Fibroblast of mammary gland (primary cell): ENCODE measurements at regions not wholly inside any gene's neighbourhood (a gene's known extent, or its start where the extent isn't known, plus 50 kb on each side); places are given as distances from the start of the nearest gene placed in this dataset.

Experiments used
- DNase-seq: peaks from one replicate; pipeline ENCODE4 v3.0.0-alpha.2; 2010; ENCODE audit warnings: low read depth
- H3K4me3 ChIP-seq: 2 replicates; pipeline ENCODE4 v1.5.1; 2011; ENCODE audit warnings: low read depth, mild to moderate bottlenecking, low read length, moderate library complexity; ENCODE audit not compliant: control insufficient read depth
- TF ChIP-seq, protein P1 (sequence below): conservative IDR thresholded peaks from 2 replicates; pipeline ENCODE4 v1.5.1; 2011; ENCODE audit warnings: low read depth, low read length, inconsistent platforms; ENCODE audit not compliant: control insufficient read depth, insufficient read depth

GRCh38 chr6:133818320-133818719 lies 70.6 kb upstream of the TCF21 start:
- TF ChIP-seq, protein P1, sequence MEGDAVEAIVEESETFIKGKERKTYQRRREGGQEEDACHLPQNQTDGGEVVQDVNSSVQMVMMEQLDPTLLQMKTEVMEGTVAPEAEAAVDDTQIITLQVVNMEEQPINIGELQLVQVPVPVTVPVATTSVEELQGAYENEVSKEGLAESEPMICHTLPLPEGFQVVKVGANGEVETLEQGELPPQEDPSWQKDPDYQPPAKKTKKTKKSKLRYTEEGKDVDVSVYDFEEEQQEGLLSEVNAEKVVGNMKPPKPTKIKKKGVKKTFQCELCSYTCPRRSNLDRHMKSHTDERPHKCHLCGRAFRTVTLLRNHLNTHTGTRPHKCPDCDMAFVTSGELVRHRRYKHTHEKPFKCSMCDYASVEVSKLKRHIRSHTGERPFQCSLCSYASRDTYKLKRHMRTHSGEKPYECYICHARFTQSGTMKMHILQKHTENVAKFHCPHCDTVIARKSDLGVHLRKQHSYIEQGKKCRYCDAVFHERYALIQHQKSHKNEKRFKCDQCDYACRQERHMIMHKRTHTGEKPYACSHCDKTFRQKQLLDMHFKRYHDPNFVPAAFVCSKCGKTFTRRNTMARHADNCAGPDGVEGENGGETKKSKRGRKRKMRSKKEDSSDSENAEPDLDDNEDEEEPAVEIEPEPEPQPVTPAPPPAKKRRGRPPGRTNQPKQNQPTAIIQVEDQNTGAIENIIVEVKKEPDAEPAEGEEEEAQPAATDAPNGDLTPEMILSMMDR: no peak

DNA sequence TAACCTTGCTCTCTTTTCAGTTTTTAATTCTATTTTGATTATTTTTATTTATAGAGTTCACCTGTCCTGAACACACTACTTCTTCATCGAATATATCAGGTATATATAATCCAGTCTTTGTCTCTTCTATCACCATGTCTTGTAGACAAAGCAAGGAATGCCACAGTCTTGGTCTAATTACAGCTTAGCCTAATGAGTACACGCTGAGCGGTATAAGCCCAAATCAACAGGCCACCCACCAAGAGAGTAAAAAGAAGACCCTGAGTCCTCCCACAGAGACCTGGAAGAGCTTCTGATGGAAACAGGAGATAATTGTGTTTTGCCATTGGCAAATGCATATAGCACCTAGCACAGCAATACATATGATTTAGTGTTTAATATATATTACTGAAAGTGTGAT lies 68.7 kb upstream of the TCF21 start:
- TF ChIP-seq, protein P1: no peak
- no peak for DNase-seq
- no peak overlapping the region for H3K4me3 ChIP-seq

More at GRCh38 chr6:133818320-133818719, 70.6 kb upstream of the TCF21 start:
- H3K4me3 ChIP-seq: no peak overlapping the region
- no peak for DNase-seq

DNA sequence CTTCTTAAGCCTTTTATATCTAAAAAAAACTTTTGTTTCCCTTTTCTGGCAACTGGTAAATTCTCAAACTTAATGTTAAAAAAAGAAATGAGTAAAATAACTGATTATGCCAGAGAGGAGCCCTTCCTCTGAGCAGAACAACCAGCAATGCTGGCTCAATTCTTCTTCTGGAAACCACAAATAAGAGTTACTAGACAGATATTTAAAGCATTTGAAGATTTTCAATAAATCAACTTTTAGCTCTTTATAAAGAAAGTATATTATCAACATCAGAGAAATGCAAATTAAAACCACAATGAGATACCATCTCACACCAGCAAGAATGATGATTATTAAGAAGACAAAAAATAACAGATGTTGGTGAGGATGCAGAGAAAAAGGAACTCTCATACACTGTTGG lies 61.1 kb upstream of the TCF21 start:
- TF ChIP-seq, protein P1: no peak
- H3K4me3 ChIP-seq: no peak overlapping the region
- no peak for DNase-seq

GRCh38 chr6:133833949-133834359 lies 55.0 kb upstream of the TCF21 start:
- TF ChIP-seq, protein P1: no peak
- H3K4me3 ChIP-seq: no peak overlapping the region
- peak; percentile 18 for DNase-seq

GRCh38 chr6:133834472-133835170 lies 54.3 kb upstream of the TCF21 start:
- no peak overlapping the region for H3K4me3 ChIP-seq
- TF ChIP-seq, protein P1: no peak
- DNase-seq: no peak

DNA sequence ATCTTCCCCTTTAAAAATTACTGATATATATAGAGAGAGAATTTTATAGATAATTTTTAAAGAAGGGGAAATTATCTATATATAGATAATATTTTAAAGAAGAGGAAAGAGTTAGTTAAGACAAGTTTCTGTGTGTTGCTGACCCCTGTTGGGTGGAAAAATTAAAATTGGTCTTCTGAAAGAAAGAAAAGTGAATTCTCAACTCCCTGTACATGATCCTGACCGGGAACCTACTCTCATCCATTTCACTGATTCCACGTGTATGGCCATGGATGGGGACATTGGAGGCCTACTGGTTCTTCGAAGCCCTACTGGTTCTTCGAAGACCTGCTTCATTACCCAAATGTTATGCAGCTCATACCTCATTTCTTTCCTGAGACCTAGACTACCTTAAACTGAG lies 53.0 kb upstream of the TCF21 start:
- peak; percentile 56 for DNase-seq
- TF ChIP-seq, protein P1: peak; percentile 37
- H3K4me3 ChIP-seq: no peak overlapping the region
